RPMI7951 (cell line): ENCODE measurements at regions not wholly inside any gene's neighbourhood (a gene's known extent, or its start where the extent isn't known, plus 50 kb on each side); places are given as distances from the start of the nearest gene placed in this dataset.

Experiments
- DNase-seq: peaks from one replicate; pipeline ENCODE4 v3.0.0-alpha.2; 2012; ENCODE audit warnings: low read depth

- no peak for DNase-seq
Measured at GRCh38 chr17:73983621-73984400, 219.7 kb upstream of the RPL38 start.

GRCh38 chr17:73984941-73985340 is 218.5 kb upstream of the RPL38 start:
- DNase-seq, result no peak

- DNase-seq, result no peak
Measured at GRCh38 chr17:73985466-73986015, 217.9 kb upstream of the RPL38 start.

DNA sequence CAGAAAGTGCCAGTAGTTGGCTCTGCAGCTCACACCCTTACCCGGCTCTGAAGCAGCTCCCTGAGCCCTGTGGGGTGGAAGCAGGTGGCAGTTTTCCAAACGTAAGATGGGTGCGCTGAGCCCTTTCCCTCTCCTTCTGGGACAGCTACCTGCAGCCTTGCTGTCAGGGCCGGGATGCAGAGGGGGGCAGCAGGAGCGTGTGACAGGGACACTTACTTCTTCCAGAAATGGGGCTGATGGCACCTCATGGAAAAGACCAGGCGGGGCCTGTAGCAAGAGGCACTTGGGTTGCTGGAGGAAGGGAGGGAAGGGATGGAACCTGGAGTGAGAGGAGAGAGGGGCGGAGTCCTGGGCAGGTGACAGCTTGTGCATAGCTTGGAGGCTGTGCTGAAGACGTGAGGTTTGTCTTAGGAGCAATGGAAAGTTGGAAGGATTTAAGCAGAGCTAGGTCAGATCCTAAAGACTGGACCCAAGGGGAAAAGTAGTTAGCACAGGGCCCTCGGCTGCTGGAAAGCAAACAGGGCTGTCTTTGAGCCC is 216.8 kb upstream of the RPL38 start:
- DNase-seq, result no peak

DNA sequence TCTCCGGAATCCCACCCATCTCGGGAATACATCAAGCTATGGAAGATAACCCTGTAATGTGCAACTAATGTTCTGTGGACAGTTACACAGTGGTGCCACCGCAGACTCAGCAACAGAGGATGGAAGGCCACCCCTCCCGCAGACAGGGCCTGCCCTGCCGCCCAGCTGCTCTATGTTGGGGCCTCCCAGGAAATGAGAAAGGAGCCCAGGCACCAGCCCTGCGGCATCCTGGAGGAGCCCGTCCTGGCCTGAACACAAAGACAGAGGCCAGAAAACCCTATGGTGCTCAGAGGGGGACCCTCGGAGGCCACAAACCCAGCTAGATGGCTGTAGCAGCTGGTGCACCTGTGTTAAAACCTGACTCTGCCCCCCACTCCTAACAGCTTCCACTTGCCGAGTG is 216.1 kb upstream of the RPL38 start:
- no peak for DNase-seq

DNA sequence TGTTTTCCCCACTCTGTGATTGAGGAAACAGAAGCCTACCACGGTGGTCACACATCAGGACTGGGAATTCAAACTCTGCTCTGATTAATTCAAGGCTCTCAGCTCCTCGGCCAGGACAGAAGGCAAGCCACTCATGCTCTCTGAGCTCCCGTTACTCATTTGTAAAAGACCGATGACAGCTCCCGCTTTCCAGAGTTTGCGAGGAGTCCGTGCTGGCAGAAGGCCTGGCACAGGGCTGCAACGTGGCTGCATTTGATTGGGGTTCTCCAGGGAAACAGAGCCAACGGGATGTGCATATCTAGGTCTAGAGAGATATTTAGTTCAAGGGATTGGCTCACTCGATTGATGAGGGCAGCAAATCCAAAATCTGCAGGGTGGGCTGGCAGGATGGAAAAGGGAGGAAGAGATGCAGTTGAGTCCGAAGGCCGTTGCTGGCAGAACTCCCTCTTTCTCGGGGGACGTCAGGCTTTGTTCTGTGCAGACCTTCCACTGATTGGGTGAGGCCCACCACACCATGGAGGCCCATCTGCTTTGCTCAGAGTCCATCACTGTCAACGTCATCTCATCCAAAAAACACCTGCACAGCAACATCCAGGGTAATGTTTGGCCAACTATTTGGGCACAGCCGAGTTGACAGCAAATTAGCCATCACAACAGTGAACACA is 215.5 kb upstream of the RPL38 start:
- DNase-seq, result no peak

DNA sequence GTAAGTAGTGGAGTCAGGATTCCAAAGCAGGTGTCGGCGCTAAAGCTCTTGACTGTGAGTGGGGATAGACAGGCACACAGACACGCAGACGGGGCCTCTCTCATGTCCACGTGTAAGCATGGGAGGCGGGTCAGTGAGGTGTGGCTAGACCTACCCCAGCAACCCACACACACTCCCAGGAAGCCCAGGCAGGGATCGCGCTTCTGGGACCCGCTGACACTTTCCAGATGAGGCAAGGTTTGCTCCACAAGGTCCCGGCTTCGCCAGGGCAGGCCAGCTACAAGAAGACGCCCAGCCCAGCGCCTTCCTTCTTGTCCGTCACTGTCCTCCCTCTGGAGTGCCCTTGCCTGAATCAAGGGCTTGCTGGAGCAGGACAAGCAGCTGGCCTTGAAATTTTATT is 213.8 kb upstream of the RPL38 start:
- DNase-seq, result no peak

- DNase-seq, result no peak
Measured at GRCh38 chr17:73990290-73990689, 213.2 kb upstream of the RPL38 start.

DNA sequence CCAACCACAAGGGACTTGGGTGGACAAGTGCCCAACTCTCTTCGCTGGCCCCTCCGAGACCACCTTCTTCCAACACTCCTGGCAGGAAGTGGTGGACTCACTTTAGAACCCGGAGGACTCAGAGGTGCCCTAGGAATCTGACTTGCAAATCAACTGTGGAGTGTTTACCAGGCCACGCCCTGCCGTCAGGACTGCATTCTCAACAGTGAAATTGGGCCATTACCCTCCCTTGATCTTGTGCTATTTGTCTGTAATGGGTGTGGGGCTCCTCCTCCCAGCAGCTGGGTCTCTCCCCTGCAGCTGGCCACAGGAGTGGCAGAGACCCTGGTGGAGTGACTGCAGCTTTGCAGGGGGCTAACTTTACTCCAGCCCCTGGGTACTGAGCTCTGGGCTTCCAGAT is 212.2 kb upstream of the RPL38 start:
- no peak for DNase-seq

DNA sequence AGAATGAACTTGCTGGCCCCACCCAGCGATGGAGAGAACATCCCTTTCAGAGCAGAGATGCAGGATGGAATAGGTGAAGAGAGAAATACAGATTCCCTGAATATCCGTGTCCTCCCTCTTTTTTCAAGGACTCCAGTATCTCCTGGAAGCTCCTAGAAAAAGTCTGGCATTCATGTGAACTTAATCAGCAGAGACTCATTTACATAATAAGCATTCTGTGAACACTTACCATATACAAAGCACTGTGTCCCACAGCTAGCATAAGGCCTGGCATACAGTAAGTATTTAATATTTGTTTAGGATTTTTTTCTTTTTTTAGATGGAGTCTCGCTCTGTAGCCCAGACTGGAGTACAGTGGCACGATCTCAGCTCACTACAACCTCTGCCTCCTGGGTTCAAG is 208.5 kb upstream of the RPL38 start:
- no peak for DNase-seq

DNA sequence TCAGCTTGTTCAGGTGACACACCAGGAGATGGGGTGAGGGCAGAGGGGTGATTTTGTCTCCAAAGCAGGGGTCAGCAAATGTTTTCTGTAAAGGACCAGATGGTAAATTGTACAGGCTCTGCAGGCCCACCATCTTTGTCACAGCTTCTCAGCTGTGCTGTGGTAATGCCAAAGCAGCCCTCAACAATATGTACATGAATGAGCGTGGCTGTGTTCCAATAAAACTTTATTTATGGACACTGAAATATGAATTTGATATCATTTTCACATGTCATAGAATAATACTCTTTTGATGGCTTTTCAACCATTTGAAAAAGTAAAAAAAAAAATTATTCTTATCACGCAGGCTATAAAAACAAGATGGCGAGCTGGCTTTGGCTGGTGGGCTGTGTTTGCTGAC is 206.4 kb upstream of the RPL38 start:
- no peak for DNase-seq

DNA sequence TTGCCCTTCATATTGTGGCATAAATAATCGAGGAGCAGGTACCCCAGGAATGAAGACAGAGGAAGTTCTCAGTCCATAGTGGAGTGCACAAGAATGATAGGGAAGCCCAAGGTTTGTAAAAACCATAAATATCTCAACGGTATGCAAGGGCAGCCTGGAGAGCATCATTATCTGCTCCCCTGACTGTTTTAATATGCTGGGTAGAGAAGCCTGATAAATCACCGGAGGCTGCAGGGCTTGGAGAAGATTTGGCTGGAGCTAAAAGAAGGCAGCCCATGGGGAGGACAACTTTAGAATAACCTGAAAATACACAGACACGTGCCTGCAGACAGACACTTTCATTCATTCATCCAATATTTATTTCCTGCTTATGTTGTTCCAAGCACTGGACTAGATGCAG is 205.2 kb upstream of the RPL38 start:
- no peak for DNase-seq

DNA sequence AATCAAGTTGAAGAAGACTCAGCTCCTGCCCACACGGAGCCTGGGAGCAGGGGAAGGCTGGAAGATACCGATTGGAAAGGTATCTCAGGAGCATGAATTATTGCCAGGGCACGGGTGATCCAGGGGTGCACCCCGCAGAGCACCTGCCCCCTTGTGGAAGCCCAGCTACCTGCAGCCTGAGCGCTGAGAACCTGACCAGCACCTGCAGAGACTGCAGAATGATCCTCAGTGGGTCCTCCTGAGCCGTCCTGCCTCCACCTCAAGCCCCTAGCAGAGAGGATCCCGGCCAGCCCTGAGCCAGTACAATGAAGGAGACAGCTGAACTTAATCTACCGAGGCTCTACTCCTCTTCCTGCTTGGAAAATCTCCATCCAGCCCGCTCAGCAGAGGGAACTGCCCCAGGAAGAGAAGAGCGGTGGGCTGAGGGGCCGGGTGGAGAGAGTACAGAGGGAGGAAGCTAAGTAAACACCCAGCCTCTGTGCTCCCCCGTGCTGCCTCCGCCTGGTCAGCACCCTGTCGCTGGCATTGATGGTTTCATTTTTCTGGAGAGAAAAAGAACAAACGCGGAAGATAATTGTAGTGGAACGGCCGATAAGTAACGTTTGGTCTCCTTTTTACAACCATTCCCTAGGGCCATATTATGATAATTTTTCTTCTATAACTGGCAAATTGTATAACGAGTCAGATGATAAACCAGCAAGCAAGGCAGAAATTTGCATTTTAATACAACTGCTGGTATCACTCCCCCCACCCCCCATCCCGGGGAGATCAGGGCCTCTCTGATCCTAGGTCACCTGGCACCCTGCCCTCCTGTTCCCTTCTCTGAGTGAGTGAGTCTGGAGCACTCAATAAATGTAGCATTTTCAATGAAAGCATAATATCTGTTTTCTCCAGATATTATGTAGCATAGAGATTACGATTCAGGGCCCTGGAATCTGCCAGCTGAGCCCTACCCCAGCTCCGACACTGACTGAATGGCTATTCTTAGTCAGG is 204.5 kb upstream of the RPL38 start:
- DNase-seq, result no peak

DNA sequence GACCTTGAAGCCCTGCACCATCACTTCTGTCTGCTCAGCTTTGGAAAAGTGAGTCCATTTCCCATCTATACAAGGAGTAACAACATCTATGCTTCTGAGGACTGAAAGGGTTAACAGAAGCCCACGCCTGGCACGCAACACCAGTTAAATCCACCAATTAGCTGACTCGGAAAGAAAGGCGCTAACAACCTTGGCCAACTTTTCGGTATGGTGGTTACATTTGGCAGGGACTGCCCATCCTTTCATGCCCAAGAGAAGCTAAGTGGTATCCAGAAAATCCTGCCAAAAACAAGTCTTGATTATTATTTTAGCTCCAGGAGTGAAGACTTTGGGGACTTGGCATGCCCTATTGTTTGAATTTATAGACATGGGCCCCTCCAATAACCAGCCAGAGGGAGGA is 202.3 kb upstream of the RPL38 start:
- no peak for DNase-seq

DNA sequence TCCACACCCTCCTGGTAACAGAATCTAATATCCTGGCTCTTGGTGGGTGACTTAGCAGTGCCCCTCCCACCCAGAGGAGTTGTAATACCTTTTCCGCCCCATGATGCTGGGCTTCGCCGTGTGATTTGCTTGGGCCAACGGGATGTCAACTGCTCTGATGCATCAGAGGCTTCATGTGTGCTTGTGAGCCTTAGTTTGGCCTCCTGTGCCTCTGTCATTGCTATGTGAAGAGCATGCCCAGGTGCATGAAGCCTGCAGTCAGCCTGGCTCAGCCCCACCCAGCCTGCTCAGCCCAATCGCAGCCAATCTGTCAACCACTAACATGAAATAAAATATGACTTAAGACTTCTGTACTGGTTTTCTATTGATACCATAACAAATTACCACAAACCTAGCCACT is 201.2 kb upstream of the RPL38 start:
- DNase-seq, result no peak

DNA sequence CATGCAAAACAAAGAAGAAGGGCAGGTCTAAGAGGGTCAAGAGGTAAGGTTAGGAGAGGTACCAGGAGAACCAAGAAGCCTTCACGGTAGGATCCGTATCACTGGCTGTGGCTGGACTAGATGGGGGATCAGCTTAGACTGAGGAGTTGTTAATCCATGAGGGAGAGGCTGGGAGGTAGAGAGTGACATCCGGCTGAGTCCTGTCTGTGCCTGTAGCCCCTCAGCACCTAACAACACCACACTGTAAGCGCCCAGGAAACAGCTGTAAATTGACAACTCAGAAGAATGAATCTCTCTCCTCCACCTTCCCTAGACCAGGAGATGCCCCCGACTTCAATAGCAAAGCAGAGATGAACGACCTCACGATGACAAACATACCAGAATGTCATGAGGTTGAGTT is 199.4 kb upstream of the RPL38 start:
- DNase-seq, result no peak

DNA sequence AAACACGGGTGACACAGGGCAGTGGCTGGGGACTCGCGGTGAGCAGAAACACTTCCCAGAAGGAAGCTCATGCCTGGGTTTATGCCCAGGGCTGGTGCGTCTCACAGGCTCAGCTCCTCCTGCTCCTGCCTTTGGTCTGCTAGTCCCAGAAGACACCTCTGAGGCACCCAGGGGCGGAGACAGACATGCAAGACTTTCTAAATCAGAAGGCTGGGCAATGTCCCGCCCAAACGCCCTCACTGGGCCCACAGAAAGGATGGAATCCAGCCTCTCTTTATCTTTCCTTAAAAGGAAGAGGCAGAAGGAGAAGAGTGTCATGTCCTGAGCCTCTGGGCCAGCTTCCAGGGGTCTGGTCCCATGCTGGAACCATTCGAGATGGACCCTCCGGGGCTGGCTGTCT is 197.7 kb upstream of the RPL38 start:
- no peak for DNase-seq

GRCh38 chr17:74006371-74006770 is 197.1 kb upstream of the RPL38 start:
- no peak for DNase-seq

- peak; percentile 3 for DNase-seq
Measured at GRCh38 chr17:74008196-74008595, 195.3 kb upstream of the RPL38 start.

GRCh38 chr17:74009056-74009625 is 194.3 kb upstream of the RPL38 start:
- no peak for DNase-seq

DNA sequence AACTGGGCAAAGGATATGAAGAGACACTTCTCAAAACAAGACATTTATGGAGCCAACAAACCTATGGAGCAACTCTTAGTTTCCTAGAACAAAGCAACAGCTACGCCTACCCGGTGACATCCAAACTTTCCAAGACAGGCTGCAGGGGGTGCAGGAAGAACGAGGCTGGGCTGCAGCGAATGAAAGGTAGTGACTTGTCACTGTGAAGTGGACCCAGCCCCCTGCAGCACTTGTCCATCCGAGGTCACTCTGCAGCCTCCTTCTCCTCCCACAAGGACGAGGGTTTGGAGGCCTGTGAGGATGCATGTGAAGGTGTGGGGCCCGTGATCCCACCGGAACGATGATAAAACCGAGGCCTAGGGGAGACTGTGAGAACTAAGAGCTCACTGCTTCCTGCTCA is 192.6 kb upstream of the RPL38 start:
- no peak for DNase-seq

GRCh38 chr17:74011966-74012365 is 191.5 kb upstream of the RPL38 start:
- DNase-seq, result peak; percentile 5
